Stomach smooth muscle (tissue), 2 donors: ENCODE measurements at regions not wholly inside any gene's neighbourhood (a gene's known extent, or its start where the extent isn't known, plus 50 kb on each side); places are given as distances from the start of the nearest gene placed in this dataset.

Experiments
- H3K27ac ChIP-seq: one replicate; pipeline ENCODE4 v1.7.0; 2013; ENCODE audit warnings: mild to moderate bottlenecking, low read length, inconsistent platforms
- H3K27me3 ChIP-seq, 2 donors: one replicate each; pipeline ENCODE4 v1.7.0; 2013; ENCODE audit warnings: low read length in 2 of 2; ENCODE audit not compliant: insufficient read depth in 2 of 2, control insufficient read depth in 1 of 2
- H3K36me3 ChIP-seq, 2 donors: one replicate each; pipeline ENCODE4 v1.7.0; 2013; ENCODE audit warnings: low read length in 2 of 2; ENCODE audit not compliant: control insufficient read depth in 2 of 2, insufficient read depth in 2 of 2
- H3K4me1 ChIP-seq: one replicate; pipeline ENCODE4 v1.7.0; 2013; ENCODE audit warnings: low read length; ENCODE audit not compliant: control insufficient read depth, insufficient read depth
- H3K4me3 ChIP-seq, 2 donors: one replicate each; pipeline ENCODE4 v1.7.0; 2013; ENCODE audit warnings: low read length in 2 of 2
- H3K9ac ChIP-seq, 2 donors: one replicate each; pipeline ENCODE4 v1.7.0; 2013; ENCODE audit warnings: low read length in 2 of 2, mild to moderate bottlenecking in 1 of 2
- H3K9me3 ChIP-seq, 2 donors: one replicate each; pipeline ENCODE4 v1.7.0; 2013; ENCODE audit warnings: low read length in 2 of 2; ENCODE audit not compliant: control insufficient read depth in 2 of 2
- donor health status: healthy.
- donor health status: Pancreatic carcinoma.

- H3K27ac ChIP-seq = no peak overlapping the region
- H3K36me3 ChIP-seq = no peaks in the 10 kb centered on the region
- no peaks in the 10 kb centered on the region for H3K4me1 ChIP-seq
- H3K9me3 ChIP-seq = no peaks in the 10 kb centered on the region
- H3K4me3 ChIP-seq = no peak overlapping the region
- peaks cover 0 to 14% of the 10 kb centered on the region in 2 donors for H3K27me3 ChIP-seq
- H3K9ac ChIP-seq = no peak overlapping the region
Measured at GRCh38 chr1:34354367-34354766, 177.7 kb downstream of the C1orf94 start.

GRCh38 chr1:34356853-34357252, 180.1 kb downstream of the C1orf94 start:
- Histone ChIP-seq H3K27ac (no peak overlapping the region), H3K4me1 (no peaks in the 10 kb centered on the region), H3K36me3 (no peaks in the 10 kb centered on the region), H3K9ac (no peak overlapping the region), H3K9me3 (no peaks in the 10 kb centered on the region), H3K4me3 (no peak overlapping the region), H3K27me3 (peaks cover 0 to 19% of the 10 kb centered on the region in 2 donors)

- H3K4me3 ChIP-seq = no peak overlapping the region
- H3K4me1 ChIP-seq = no peaks in the 10 kb centered on the region
- H3K9me3 ChIP-seq = no peaks in the 10 kb centered on the region
- no peak overlapping the region for H3K9ac ChIP-seq
- H3K36me3 ChIP-seq = no peaks in the 10 kb centered on the region
- peaks cover 0 to 20% of the 10 kb centered on the region in 2 donors for H3K27me3 ChIP-seq
- no peak overlapping the region for H3K27ac ChIP-seq
Measured at GRCh38 chr1:34358636-34359035, 181.9 kb downstream of the C1orf94 start.

- no peaks in the 10 kb centered on the region for H3K36me3 ChIP-seq
- H3K4me1 ChIP-seq = no peaks in the 10 kb centered on the region
- no peak overlapping the region for H3K9ac ChIP-seq
- peaks cover 0 to 20% of the 10 kb centered on the region in 2 donors for H3K27me3 ChIP-seq
- no peak overlapping the region for H3K4me3 ChIP-seq
- H3K9me3 ChIP-seq = no peaks in the 10 kb centered on the region
- no peak overlapping the region for H3K27ac ChIP-seq
Measured at GRCh38 chr1:34359411-34359810, 182.7 kb downstream of the C1orf94 start.

- Histone ChIP-seq H3K4me3 (no peak overlapping the region), H3K27ac (no peak overlapping the region), H3K27me3 (peaks cover 0 to 20% of the 10 kb centered on the region in 2 donors), H3K9me3 (peaks cover 0 to 5% of the 10 kb centered on the region in 2 donors), H3K9ac (no peak overlapping the region), H3K36me3 (no peaks in the 10 kb centered on the region), H3K4me1 (no peaks in the 10 kb centered on the region)
Measured at GRCh38 chr1:34360574-34360973, 183.9 kb downstream of the C1orf94 start.

- Histone ChIP-seq H3K4me1 (no peaks in the 10 kb centered on the region), H3K27ac (no peak overlapping the region), H3K9me3 (peaks cover 0 to 5% of the 10 kb centered on the region in 2 donors), H3K4me3 (no peak overlapping the region), H3K9ac (no peak overlapping the region), H3K36me3 (no peaks in the 10 kb centered on the region), H3K27me3 (peaks cover 0 to 20% of the 10 kb centered on the region in 2 donors)
Measured at GRCh38 chr1:34361121-34361520, 184.4 kb downstream of the C1orf94 start.

GRCh38 chr1:34361781-34362357, 185.2 kb downstream of the C1orf94 start:
- Histone ChIP-seq H3K27ac (no peak overlapping the region), H3K9me3 (peaks cover 0 to 5% of the 10 kb centered on the region in 2 donors), H3K9ac (no peak overlapping the region), H3K4me3 (no peak overlapping the region), H3K27me3 (peaks cover 0 to 23% of the 10 kb centered on the region in 2 donors), H3K36me3 (no peaks in the 10 kb centered on the region), H3K4me1 (no peaks in the 10 kb centered on the region)

GRCh38 chr1:34362949-34363348, 186.2 kb downstream of the C1orf94 start:
- H3K27me3 ChIP-seq = peaks cover 0 to 16% of the 10 kb centered on the region in 2 donors
- H3K36me3 ChIP-seq = no peaks in the 10 kb centered on the region
- H3K9ac ChIP-seq = no peak overlapping the region
- no peaks in the 10 kb centered on the region for H3K4me1 ChIP-seq
- peaks cover 0 to 5% of the 10 kb centered on the region in 2 donors for H3K9me3 ChIP-seq
- no peak overlapping the region for H3K4me3 ChIP-seq
- H3K27ac ChIP-seq = no peak overlapping the region

- H3K4me1 ChIP-seq = no peaks in the 10 kb centered on the region
- no peak overlapping the region for H3K4me3 ChIP-seq
- H3K9me3 ChIP-seq = peaks cover 0 to 5% of the 10 kb centered on the region in 2 donors
- H3K36me3 ChIP-seq = no peaks in the 10 kb centered on the region
- H3K27ac ChIP-seq = no peak overlapping the region
- no peak overlapping the region for H3K9ac ChIP-seq
- H3K27me3 ChIP-seq = peaks cover 0 to 14% of the 10 kb centered on the region in 2 donors
Measured at GRCh38 chr1:34363447-34363846, 186.7 kb downstream of the C1orf94 start.

- Histone ChIP-seq H3K9ac (no peak overlapping the region), H3K9me3 (peaks cover 0 to 5% of the 10 kb centered on the region in 2 donors), H3K27ac (no peak overlapping the region), H3K27me3 (peaks cover 0 to 14% of the 10 kb centered on the region in 2 donors), H3K4me3 (no peak overlapping the region), H3K36me3 (no peaks in the 10 kb centered on the region), H3K4me1 (no peaks in the 10 kb centered on the region)
Measured at GRCh38 chr1:34363915-34364314, 187.2 kb downstream of the C1orf94 start.

GRCh38 chr1:34364376-34364775, 187.7 kb downstream of the C1orf94 start:
- Histone ChIP-seq H3K4me3 (no peak overlapping the region), H3K9me3 (peaks cover 0 to 5% of the 10 kb centered on the region in 2 donors), H3K9ac (no peak overlapping the region), H3K27me3 (peaks cover 0 to 13% of the 10 kb centered on the region in 2 donors), H3K27ac (no peak overlapping the region), H3K4me1 (no peaks in the 10 kb centered on the region), H3K36me3 (no peaks in the 10 kb centered on the region)
